ENCODE measurements at regions not wholly inside any gene's neighbourhood (a gene's known extent, or its start where the extent isn't known, plus 50 kb on each side); places are given as distances from the start of the nearest gene placed in this dataset.

GRCh38 chr7:30226614-30227268 is 57.7 kb upstream of the ZNRF2 start:
- 35 to 48% methylated on average over 7 to 12 of the region's 12 CpGs for WGBS, 2 donors (ENCODE audit: low coverage in 1 of 2)
- TF ChIP-seq CTCF (IDR thresholded peaks at IDR 0.05) (peak in 4 of 5 experiments; percentile 32 to 70 (median 49)), POLR2AphosphoS5 (IDR thresholded peaks at IDR 0.05) (no peak)
- no peaks in the 10 kb centered on the region for H3K9me3 ChIP-seq
- no peak overlapping the region for H3K4me3 ChIP-seq
- peak overlapping the region; percentile 71 to 79 (median 76) for H3K27ac ChIP-seq
- intact Hi-C loops (cut with DNase I; ENCODE audit: low total_unique reads) = no loop called here
- in situ Hi-C loops (cut with MboI; ENCODE audit: low pct_ligation_motif_present in 1 of 4, low pct_unique_long_range_greater_than_20kb in 1 of 4, low sequenced_read_pairs in 3 of 4) = no loop called here
- H3K4me1 ChIP-seq = peaks cover 0 to 23% (median 18%) of the 10 kb centered on the region in 4 donors
- DNase-seq = peak; percentile 70
- no peaks in the 10 kb centered on the region for H3K27me3 ChIP-seq
- no peaks in the 10 kb centered on the region for H3K36me3 ChIP-seq

GRCh38 chr7:30231271-30231670 is 53.1 kb upstream of the ZNRF2 start:
- 100% methylated on average over 1 of the region's 1 CpG for WGBS, 2 donors (ENCODE audit: low coverage in 1 of 2)
- no peak overlapping the region for H3K27ac ChIP-seq
- no peaks in the 10 kb centered on the region for H3K9me3 ChIP-seq
- intact Hi-C loops (cut with DNase I; ENCODE audit: low total_unique reads) (no loop called here), in situ Hi-C loops (cut with MboI; ENCODE audit: low pct_ligation_motif_present in 1 of 4, low pct_unique_long_range_greater_than_20kb in 1 of 4, low sequenced_read_pairs in 3 of 4) (no loop called here)
- TF ChIP-seq POLR2A (IDR thresholded peaks at IDR 0.05) = no peak
- TF ChIP-seq POLR2AphosphoS5 (IDR thresholded peaks at IDR 0.05) = no peak
- no peak for TF ChIP-seq CTCF (IDR thresholded peaks at IDR 0.05)
- H3K36me3 ChIP-seq = no peaks in the 10 kb centered on the region
- DNase-seq = no peak
- H3K27me3 ChIP-seq = no peaks in the 10 kb centered on the region
- H3K4me3 ChIP-seq = no peak overlapping the region
- peaks cover 0 to 8% (median 6%) of the 10 kb centered on the region in 4 donors for H3K4me1 ChIP-seq

GRCh38 chr7:30232391-30232790 is 52.0 kb upstream of the ZNRF2 start:
- intact Hi-C loops (cut with DNase I; ENCODE audit: low total_unique reads) = no loop called here
- H3K4me3 ChIP-seq = no peak overlapping the region
- no peak for DNase-seq
- H3K4me1 ChIP-seq = no peaks in the 10 kb centered on the region
- no peaks in the 10 kb centered on the region for H3K9me3 ChIP-seq
- H3K27ac ChIP-seq = no peak overlapping the region
- TF ChIP-seq POLR2AphosphoS5 (IDR thresholded peaks at IDR 0.05) (no peak), CTCF (IDR thresholded peaks at IDR 0.05) (no peak), EP300 (IDR thresholded peaks at IDR 0.05; ENCODE audit: low read depth) (no peak), POLR2A (IDR thresholded peaks at IDR 0.05) (no peak)
- H3K27me3 ChIP-seq = no peaks in the 10 kb centered on the region
- no peaks in the 10 kb centered on the region for H3K36me3 ChIP-seq
- in situ Hi-C loops (cut with MboI; ENCODE audit: low pct_ligation_motif_present in 1 of 4, low pct_unique_long_range_greater_than_20kb in 1 of 4, low sequenced_read_pairs in 3 of 4) = no loop called here
- WGBS, 2 donors (ENCODE audit: low coverage in 1 of 2) = 87 to 100% methylated on average over 1 to 4 of the region's 4 CpGs

Measured in transverse colon (tissue), 4 donors.